Activated naive CD8-positive, alpha-beta T cell treated with anti-CD3 and anti-CD28 coated beads, Interleukin-2, amount 10 ng/mL, durations not matched to agents 7 days and 5 days (primary cell): ENCODE measurements at regions not wholly inside any gene's neighbourhood (a gene's known extent, or its start where the extent isn't known, plus 50 kb on each side); places are given as distances from the start of the nearest gene placed in this dataset.
"Not testable (repeated sequence)": the region's sequence is repeated elsewhere in the genome, so short reads cannot be mapped to it uniquely, and the experiment has no call there.

Experiments used
- ATAC-seq: fragments of 150-1000 bp; cut with Tn5 transposase; one replicate; pipeline ENCODE4 v1.10.0; 2021; ENCODE audit warnings: low read depth, moderate library complexity
- POLR2A ChIA-PET: fragments of 350-600 bp; sonication (Branson Sonifier 250); formaldehyde crosslinking; loops from one replicate; lab custom pipeline; 2021; ENCODE audit warnings: antibody characterized with exemption; lab: Charles Lee
- DNase-seq: peaks from one replicate; pipeline ENCODE4 v3.0.0; 2021
- H3K27ac Mint-ChIP-seq: one replicate; pipeline ENCODE4 v1.8.0; 2022; ENCODE audit warnings: mild to moderate bottlenecking, mixed read lengths
- H3K27me3 Mint-ChIP-seq: one replicate; pipeline ENCODE4 v1.8.0; 2022; ENCODE audit warnings: mild to moderate bottlenecking, moderate library complexity, mixed read lengths
- H3K36me3 Mint-ChIP-seq: one replicate; pipeline ENCODE4 v1.8.0; 2021; ENCODE audit warnings: mild to moderate bottlenecking, mixed read lengths
- H3K4me1 Mint-ChIP-seq: one replicate; pipeline ENCODE4 v1.8.0; 2021; ENCODE audit warnings: mixed read lengths
- H3K4me3 Mint-ChIP-seq: one replicate; pipeline ENCODE4 v1.8.0; 2022; ENCODE audit warnings: mild to moderate bottlenecking, moderate library complexity, mixed read lengths
- H3K9me3 Mint-ChIP-seq: one replicate; pipeline ENCODE4 v1.8.0; 2021; ENCODE audit warnings: mixed read lengths

GRCh38 chr18:41046250-41046649, 908.8 kb upstream of the PIK3C3 start:
- H3K9me3 Mint-ChIP-seq, DNase-seq, H3K36me3 Mint-ChIP-seq, ATAC-seq, H3K27me3 Mint-ChIP-seq, POLR2A ChIA-PET, H3K4me1 Mint-ChIP-seq, H3K4me3 Mint-ChIP-seq, H3K27ac Mint-ChIP-seq: not testable (repeated sequence)

GRCh38 chr18:41043876-41044275, 911.2 kb upstream of the PIK3C3 start:
- POLR2A ChIA-PET: no interaction called here
- Mint-ChIP-seq H3K4me3 (no peak overlapping the region), H3K36me3 (no peaks in the 10 kb centered on the region), H3K9me3 (peaks cover 3% of the 10 kb centered on the region), H3K27ac (no peak overlapping the region), H3K4me1 (no peaks in the 10 kb centered on the region), H3K27me3 (no peaks in the 10 kb centered on the region)
- no peak for ATAC-seq
- DNase-seq: no peak

GRCh38 chr18:41042866-41043265, 912.2 kb upstream of the PIK3C3 start:
- no peaks in the 10 kb centered on the region for H3K27me3 Mint-ChIP-seq
- H3K36me3 Mint-ChIP-seq: no peaks in the 10 kb centered on the region
- POLR2A ChIA-PET: no interaction called here
- H3K4me1 Mint-ChIP-seq: no peaks in the 10 kb centered on the region
- peaks cover 3% of the 10 kb centered on the region for H3K9me3 Mint-ChIP-seq
- DNase-seq: no peak
- no peak overlapping the region for H3K4me3 Mint-ChIP-seq
- H3K27ac Mint-ChIP-seq: no peak overlapping the region
- ATAC-seq: no peak

GRCh38 chr18:41038071-41038470, 917.0 kb upstream of the PIK3C3 start:
- H3K9me3 Mint-ChIP-seq: peaks cover 5% of the 10 kb centered on the region
- H3K36me3 Mint-ChIP-seq: no peaks in the 10 kb centered on the region
- POLR2A ChIA-PET: no interaction called here
- H3K4me1 Mint-ChIP-seq: no peaks in the 10 kb centered on the region
- no peaks in the 10 kb centered on the region for H3K27me3 Mint-ChIP-seq
- no peak overlapping the region for H3K27ac Mint-ChIP-seq
- no peak for DNase-seq
- H3K4me3 Mint-ChIP-seq: no peak overlapping the region
- no peak for ATAC-seq

GRCh38 chr18:41036346-41036745, 918.7 kb upstream of the PIK3C3 start:
- H3K27ac Mint-ChIP-seq: no peak overlapping the region
- no peak overlapping the region for H3K4me3 Mint-ChIP-seq
- H3K9me3 Mint-ChIP-seq: peaks cover 3% of the 10 kb centered on the region
- no peaks in the 10 kb centered on the region for H3K27me3 Mint-ChIP-seq
- H3K36me3 Mint-ChIP-seq: no peaks in the 10 kb centered on the region
- ATAC-seq (no peak), DNase-seq (no peak)
- no peaks in the 10 kb centered on the region for H3K4me1 Mint-ChIP-seq
- POLR2A ChIA-PET: no interaction called here

GRCh38 chr18:41034413-41034812, 920.6 kb upstream of the PIK3C3 start:
- ATAC-seq: no peak
- POLR2A ChIA-PET: no interaction called here
- Mint-ChIP-seq H3K27me3 (no peaks in the 10 kb centered on the region), H3K27ac (no peak overlapping the region), H3K4me3 (no peak overlapping the region), H3K9me3 (peaks cover 2% of the 10 kb centered on the region), H3K4me1 (no peaks in the 10 kb centered on the region), H3K36me3 (no peaks in the 10 kb centered on the region)
- no peak for DNase-seq

- Mint-ChIP-seq H3K36me3 (no peaks in the 10 kb centered on the region), H3K4me1 (no peaks in the 10 kb centered on the region), H3K9me3 (no peaks in the 10 kb centered on the region), H3K27ac (no peak overlapping the region), H3K27me3 (no peaks in the 10 kb centered on the region), H3K4me3 (no peak overlapping the region)
- DNase-seq (no peak), ATAC-seq (no peak)
- POLR2A ChIA-PET: no interaction called here
Measured at GRCh38 chr18:41025666-41026065, 929.4 kb upstream of the PIK3C3 start.

- POLR2A ChIA-PET: no interaction called here
- Mint-ChIP-seq H3K4me1 (no peaks in the 10 kb centered on the region), H3K9me3 (no peaks in the 10 kb centered on the region), H3K27ac (no peak overlapping the region), H3K27me3 (no peaks in the 10 kb centered on the region), H3K36me3 (no peaks in the 10 kb centered on the region), H3K4me3 (no peak overlapping the region)
- ATAC-seq (no peak), DNase-seq (no peak)
Measured at GRCh38 chr18:41024792-41025191, 930.2 kb upstream of the PIK3C3 start.

- H3K27me3 Mint-ChIP-seq: no peaks in the 10 kb centered on the region
- no peak overlapping the region for H3K4me3 Mint-ChIP-seq
- no peak for DNase-seq
- POLR2A ChIA-PET: no interaction called here
- H3K4me1 Mint-ChIP-seq: no peaks in the 10 kb centered on the region
- H3K36me3 Mint-ChIP-seq: no peaks in the 10 kb centered on the region
- H3K9me3 Mint-ChIP-seq: no peaks in the 10 kb centered on the region
- ATAC-seq: no peak
- no peak overlapping the region for H3K27ac Mint-ChIP-seq
Measured at GRCh38 chr18:41022484-41022883, 932.5 kb upstream of the PIK3C3 start.

GRCh38 chr18:41021089-41021488, 933.9 kb upstream of the PIK3C3 start:
- Mint-ChIP-seq H3K4me1 (no peaks in the 10 kb centered on the region), H3K27me3 (no peaks in the 10 kb centered on the region), H3K9me3 (no peaks in the 10 kb centered on the region), H3K27ac (no peak overlapping the region), H3K36me3 (no peaks in the 10 kb centered on the region), H3K4me3 (no peak overlapping the region)
- POLR2A ChIA-PET: no interaction called here
- ATAC-seq (no peak), DNase-seq (no peak)

GRCh38 chr18:41012194-41012593, 942.8 kb upstream of the PIK3C3 start:
- Mint-ChIP-seq H3K27me3 (no peaks in the 10 kb centered on the region), H3K27ac (no peak overlapping the region), H3K4me1 (no peaks in the 10 kb centered on the region), H3K4me3 (no peak overlapping the region), H3K36me3 (no peaks in the 10 kb centered on the region), H3K9me3 (peaks cover 5% of the 10 kb centered on the region)
- DNase-seq (no peak), ATAC-seq (no peak)
- POLR2A ChIA-PET: no interaction called here

- H3K36me3 Mint-ChIP-seq: no peaks in the 10 kb centered on the region
- H3K4me1 Mint-ChIP-seq: no peaks in the 10 kb centered on the region
- peaks cover 1% of the 10 kb centered on the region for H3K9me3 Mint-ChIP-seq
- POLR2A ChIA-PET: no interaction called here
- H3K27me3 Mint-ChIP-seq: no peaks in the 10 kb centered on the region
- DNase-seq (no peak), ATAC-seq (no peak)
- H3K4me3 Mint-ChIP-seq: no peak overlapping the region
- H3K27ac Mint-ChIP-seq: no peak overlapping the region
Measured at GRCh38 chr18:41009926-41010325, 945.1 kb upstream of the PIK3C3 start.

- DNase-seq (no peak), ATAC-seq (no peak)
- H3K4me3 Mint-ChIP-seq: no peak overlapping the region
- no peak overlapping the region for H3K27ac Mint-ChIP-seq
- H3K9me3 Mint-ChIP-seq: no peaks in the 10 kb centered on the region
- H3K36me3 Mint-ChIP-seq: no peaks in the 10 kb centered on the region
- no peaks in the 10 kb centered on the region for H3K4me1 Mint-ChIP-seq
- POLR2A ChIA-PET: no interaction called here
- no peaks in the 10 kb centered on the region for H3K27me3 Mint-ChIP-seq
Measured at GRCh38 chr18:41004324-41004723, 950.7 kb upstream of the PIK3C3 start.

GRCh38 chr18:40995529-40995928, 959.5 kb upstream of the PIK3C3 start:
- H3K4me3 Mint-ChIP-seq: no peak overlapping the region
- ATAC-seq (no peak), DNase-seq (no peak)
- no peak overlapping the region for H3K27ac Mint-ChIP-seq
- H3K9me3 Mint-ChIP-seq: peaks cover 2% of the 10 kb centered on the region
- no peaks in the 10 kb centered on the region for H3K36me3 Mint-ChIP-seq
- no peaks in the 10 kb centered on the region for H3K4me1 Mint-ChIP-seq
- POLR2A ChIA-PET: no interaction called here
- H3K27me3 Mint-ChIP-seq: no peaks in the 10 kb centered on the region

- ATAC-seq (no peak), DNase-seq (no peak)
- no peaks in the 10 kb centered on the region for H3K4me1 Mint-ChIP-seq
- POLR2A ChIA-PET: no interaction called here
- H3K36me3 Mint-ChIP-seq: no peaks in the 10 kb centered on the region
- H3K4me3 Mint-ChIP-seq: no peak overlapping the region
- H3K27ac Mint-ChIP-seq: no peak overlapping the region
- no peaks in the 10 kb centered on the region for H3K27me3 Mint-ChIP-seq
- peaks cover 5% of the 10 kb centered on the region for H3K9me3 Mint-ChIP-seq
Measured at GRCh38 chr18:40993363-40993762, 961.7 kb upstream of the PIK3C3 start.
